Fibroblast of villous mesenchyme (primary cell): ENCODE measurements at regions not wholly inside any gene's neighbourhood (a gene's known extent, or its start where the extent isn't known, plus 50 kb on each side); places are given as distances from the start of the nearest gene placed in this dataset.

ENCODE experiments used
- DNase-seq: peaks from one replicate; pipeline ENCODE4 v3.0.0-alpha.2; 2010; ENCODE audit warnings: low read depth
- H3K4me3 ChIP-seq: 2 replicates; pipeline ENCODE4 v1.5.1; 2011; ENCODE audit warnings: low read depth, mild to moderate bottlenecking, low read length
- CTCF ChIP-seq: IDR thresholded peaks from 2 replicates; pipeline ENCODE4 v1.5.1; 2012; ENCODE audit warnings: low read depth, mild to moderate bottlenecking, low read length; ENCODE audit not compliant: insufficient read depth

- no peak for TF ChIP-seq CTCF
- no peak overlapping the region for H3K4me3 ChIP-seq
- DNase-seq: no peak
Measured at GRCh38 chr7:22676385-22676784, 50.6 kb upstream of the IL6 start.

DNA sequence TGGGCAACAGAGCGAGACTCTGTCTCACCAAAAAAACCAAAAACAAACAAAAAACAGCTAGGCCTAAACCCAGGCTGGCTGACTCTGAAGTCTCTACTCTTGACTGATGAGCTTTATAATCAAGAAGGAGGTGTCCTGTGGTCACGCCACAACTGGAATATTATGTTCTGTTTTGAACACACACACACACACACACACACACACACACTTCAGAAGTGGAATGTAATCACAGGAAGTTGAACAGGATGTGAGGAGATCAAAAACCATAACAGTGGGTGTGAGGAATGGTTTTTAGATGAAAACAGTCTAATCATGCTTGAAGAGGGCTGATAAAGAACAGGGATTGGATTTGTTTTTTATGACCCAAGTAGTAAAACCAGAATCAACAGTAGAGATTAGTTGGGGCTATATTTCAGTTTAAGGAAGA, 51.1 kb upstream of the IL6 start:
- no peak overlapping the region for H3K4me3 ChIP-seq
- TF ChIP-seq CTCF: no peak
- peak; percentile 96 for DNase-seq

GRCh38 chr7:22675421-22675820, 51.6 kb upstream of the IL6 start:
- no peak for TF ChIP-seq CTCF
- no peak for DNase-seq
- no peak overlapping the region for H3K4me3 ChIP-seq

- TF ChIP-seq CTCF: no peak
- peak; percentile 80 for DNase-seq
- no peak overlapping the region for H3K4me3 ChIP-seq
Measured at GRCh38 chr7:22672846-22673680, 53.9 kb upstream of the IL6 start.

- no peak for DNase-seq
- H3K4me3 ChIP-seq: no peak overlapping the region
- TF ChIP-seq CTCF: no peak
Measured at GRCh38 chr7:22671177-22671879, 55.7 kb upstream of the IL6 start.

DNA sequence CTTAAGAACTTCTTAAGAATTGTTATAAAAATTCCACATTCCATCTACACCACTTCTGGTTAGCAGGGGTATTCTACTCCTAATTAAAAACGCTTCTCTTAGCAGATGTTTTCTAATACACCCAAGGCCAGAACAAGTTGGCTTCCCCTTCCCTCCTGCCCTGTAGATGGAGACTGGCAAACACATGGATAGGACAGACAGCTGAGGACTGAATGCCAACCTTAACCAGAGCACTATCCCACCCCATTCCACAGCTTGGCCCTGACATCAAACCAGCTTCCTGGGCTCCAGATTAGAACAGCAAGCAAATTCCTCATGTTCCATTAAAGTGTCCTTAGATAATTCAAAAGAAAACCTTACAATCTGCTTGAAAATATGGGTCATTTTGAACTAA, 56.6 kb upstream of the IL6 start:
- no peak for TF ChIP-seq CTCF
- DNase-seq: no peak
- no peak overlapping the region for H3K4me3 ChIP-seq
